K562 (cell line): ENCODE measurements at regions not wholly inside any gene's neighbourhood (a gene's known extent, or its start where the extent isn't known, plus 50 kb on each side); places are given as distances from the start of the nearest gene placed in this dataset.
"Not testable (repeated sequence)": the region's sequence is repeated elsewhere in the genome, so short reads cannot be mapped to it uniquely, and the experiment has no call there.

Source experiments
- ATAC-seq: fragments of 200-7000 bp; cut with Tn5 transposase; 3 replicates; pipeline ENCODE4 v1.9.1; 2020; ENCODE audit warnings: moderate library complexity
- BruUV-seq: library from RNA; stranded (reverse); fragments of 400-500 nt; replicated peaks from 2 replicates; lab custom pipeline; 2021; lab: Mats Ljungman, UMichigan
- CTCF ChIA-PET: fragments of 300-600 bp; formaldehyde crosslinking; extraction: SDS; loops from one replicate; lab custom pipeline; 2021; ENCODE audit warnings: low intra/inter-chr PET ratio; lab: Yijun Ruan, JAX
- POLR2A ChIA-PET: fragments of 300-600, 350-650 bp; sonication (Branson Sonifier 250); formaldehyde crosslinking; extraction: SDS; loops from one replicate; lab custom pipeline; 2021; ENCODE audit warnings: antibody characterized with exemption, inconsistent platforms; lab: Yijun Ruan, JAX
- DNase-seq, 4 experiments: peaks; one replicate each; pipeline versions ENCODE4 v3.0.0 to v3.0.0-alpha.2; 2011 to 2018; ENCODE audit warnings: low spot score in 3 of 4, mixed read lengths in 3 of 4; ENCODE audit errors: extremely low read depth in 1 of 4
- FAIRE-seq: peaks from 2 replicates; lab custom pipeline; 2011; peaks lifted over from hg19 to GRCh38; lab: Jason Lieb, UNC
- H2AFZ ChIP-seq: 2 replicates; pipeline ENCODE4 v1.6.0; 2011; ENCODE audit warnings: low read depth, low read length, control low read depth, inconsistent platforms
- H3K27ac ChIP-seq: fragments of 200-600 bp; 3 replicates; pipeline ENCODE4 v1.8.0; 2011; ENCODE audit warnings: low read depth, mild to moderate bottlenecking, control low read depth, inconsistent platforms, low read length, moderate library complexity, mixed read lengths; ENCODE audit errors: extremely low read depth
- H3K27me3 ChIP-seq, 2 experiments: fragments of 300-600 bp in 1 of 2; 2 replicates in 1 of 2; 3 replicates in 1 of 2; pipeline versions ENCODE4 v1.6.0 to v1.8.0; 2011; ENCODE audit warnings: inconsistent platforms in 2 of 2, low read length in 2 of 2, mild to moderate bottlenecking in 1 of 2, mixed read lengths in 1 of 2, moderate library complexity in 1 of 2; ENCODE audit not compliant: control insufficient read depth in 2 of 2, insufficient read depth in 2 of 2
- H3K36me3 ChIP-seq: fragments of 300-600 bp; 3 replicates; pipeline ENCODE4 v1.8.0; 2011; ENCODE audit warnings: mild to moderate bottlenecking, low read length, inconsistent platforms; ENCODE audit not compliant: control insufficient read depth, insufficient read depth
- H3K4me1 ChIP-seq, 2 experiments: fragments of 200-600 bp in 1 of 2; replicated peaks in 1 of 2; 2 replicates in 1 of 2; 3 replicates in 1 of 2; pipeline versions ENCODE4 v1.5.1 to v1.8.0; 2011; ENCODE audit warnings: inconsistent platforms in 2 of 2, low read length in 2 of 2, mild to moderate bottlenecking in 1 of 2, mixed read lengths in 1 of 2, moderate library complexity in 1 of 2; ENCODE audit not compliant: control insufficient read depth in 2 of 2, insufficient read depth in 2 of 2
- H3K4me2 ChIP-seq: 2 replicates; pipeline ENCODE4 v1.6.1; 2011; ENCODE audit warnings: low read length, control low read depth, inconsistent platforms, mixed read lengths; ENCODE audit not compliant: insufficient read depth
- H3K4me3 ChIP-seq: fragments of 200-600 bp; sonication (generic), shearing (Covaris generic); 2 replicates; pipeline ENCODE4 v1.5.1; 2016; ENCODE audit warnings: control low read depth, inconsistent platforms
- H3K79me2 ChIP-seq: fragments of 200-600 bp; 3 replicates; pipeline ENCODE4 v1.8.0; 2011; ENCODE audit warnings: low read length, inconsistent platforms; ENCODE audit not compliant: control insufficient read depth, insufficient read depth
- H3K9ac ChIP-seq, 2 experiments: 2 replicates each; pipeline versions ENCODE4 v1.6.0 to v1.6.1; 2011; ENCODE audit warnings: low read depth in 2 of 2, low read length in 2 of 2, control low read depth in 1 of 2, inconsistent platforms in 1 of 2, mild to moderate bottlenecking in 1 of 2, mixed read lengths in 1 of 2; ENCODE audit not compliant: insufficient read depth in 1 of 2
- H3K9me1 ChIP-seq: one replicate; pipeline ENCODE4 v1.6.0; 2011; ENCODE audit warnings: inconsistent platforms, mild to moderate bottlenecking, low read length, moderate library complexity; ENCODE audit not compliant: control insufficient read depth, insufficient read depth
- H3K9me3 ChIP-seq: replicated peaks from 2 replicates; pipeline ENCODE4 v1.5.1; 2011; ENCODE audit warnings: low read depth, low read length, inconsistent platforms; ENCODE audit not compliant: control insufficient read depth, insufficient read depth
- H4K20me1 ChIP-seq: replicated peaks from 2 replicates; pipeline ENCODE4 v1.6.1; 2011; ENCODE audit warnings: low read length, inconsistent platforms, mixed read lengths; ENCODE audit not compliant: control insufficient read depth, insufficient read depth
- GATAD2A ChIP-seq: fragments of 450-650 bp; IDR thresholded peaks from 2 replicates; pipeline ENCODE4 v1.6.1; 2017
- HNRNPUL1 ChIP-seq: fragments of 200-400 bp; formaldehyde crosslinking; IDR thresholded peaks from 2 replicates; pipeline ENCODE4 v1.6.1; 2017; ENCODE audit warnings: low read length
- KLF10 ChIP-seq: fragments of 250-450 bp; sonication (Bioruptor Pico); IDR thresholded peaks from 2 replicates; pipeline ENCODE4 v1.6.1; 2021; ENCODE audit warnings: matching md5 sums
- NRF1 ChIP-seq, 2 experiments: fragments of 450-650 bp; IDR thresholded peaks in 1 of 2; conservative IDR thresholded peaks in 1 of 2; 2 replicates each; pipeline ENCODE4 v1.6.1; 2014; ENCODE audit warnings: mild to moderate bottlenecking in 2 of 2
- ZNF766 ChIP-seq: fragments of 200-800 bp; sonication (Bioruptor generic); conservative IDR thresholded peaks from 2 replicates; pipeline ENCODE4 v1.6.1; 2016; ENCODE audit warnings: missing genetic modification characterization, missing compliant biosample characterization
- WGBS: fragments of 100-300 bp; shearing (Covaris generic); methylation state at CpG from one replicate; pipeline ENCODE4 v1.1.6; 2016; ENCODE audit warnings: low coverage, mixed read lengths; ENCODE audit not compliant: insufficient coverage; ENCODE audit errors: missing lambda C conversion rate; 5-methylcytosine and 5-hydroxymethylcytosine counted together
- in situ Hi-C: fragments of 300-500 bp; cut with MboI; formaldehyde crosslinking; loops from 4 replicates; pipeline ENCODE4 v1.15.0; 2018; ENCODE audit warnings: inconsistent platforms, mixed read lengths
- intact Hi-C: fragments of 100-400 bp; cut with micrococcal nuclease; formaldehyde crosslinking; loops from 2 replicates; pipeline ENCODE4 v1.14.2; 2022
- TF ChIP-seq, protein P1 (sequence below), 2 experiments: fragments of 450-650 bp in 1 of 2; IDR thresholded peaks; 2 replicates each; pipeline ENCODE4 v1.6.1; 2011 to 2017; ENCODE audit warnings: low read depth in 2 of 2, antibody characterized with exemption in 1 of 2, borderline replicate concordance in 1 of 2, low read length in 1 of 2, mild to moderate bottlenecking in 1 of 2, mixed read lengths in 1 of 2; ENCODE audit not compliant: control insufficient read depth in 1 of 2

GRCh38 chr4:20185103-20185502 lies 66.6 kb upstream of the SLIT2 start:
- FAIRE-seq (no peak), DNase-seq (no peak), ATAC-seq (no peak)
- Histone ChIP-seq H3K4me1 (no peaks in the 10 kb centered on the region), H3K27me3 (no peaks in the 10 kb centered on the region), H3K36me3 (no peaks in the 10 kb centered on the region), H3K9ac (no peak overlapping the region), H3K4me3 (no peak overlapping the region), H3K79me2 (no peaks in the 10 kb centered on the region), H4K20me1 (no peaks in the 10 kb centered on the region), H3K9me1 (no peaks in the 10 kb centered on the region), H3K4me2 (no peak overlapping the region), H3K27ac (no peak overlapping the region), H3K9me3 (no peaks in the 10 kb centered on the region; the same call in 1 of the 2 replicates), H2AFZ (no peak overlapping the region)
- in situ Hi-C loops: no loop called here
- TF ChIP-seq ZNF766 (CRISPR knock-in tag) (no peak), GATAD2A (no peak), HNRNPUL1 (no peak), NRF1 (conservative IDR thresholded peaks at IDR 0.05 in 1 of 2, IDR thresholded peaks at IDR 0.05 in 1 of 2) (no peak), KLF10 (CRISPR knock-in tag) (no peak)
- TF ChIP-seq, protein P1, sequence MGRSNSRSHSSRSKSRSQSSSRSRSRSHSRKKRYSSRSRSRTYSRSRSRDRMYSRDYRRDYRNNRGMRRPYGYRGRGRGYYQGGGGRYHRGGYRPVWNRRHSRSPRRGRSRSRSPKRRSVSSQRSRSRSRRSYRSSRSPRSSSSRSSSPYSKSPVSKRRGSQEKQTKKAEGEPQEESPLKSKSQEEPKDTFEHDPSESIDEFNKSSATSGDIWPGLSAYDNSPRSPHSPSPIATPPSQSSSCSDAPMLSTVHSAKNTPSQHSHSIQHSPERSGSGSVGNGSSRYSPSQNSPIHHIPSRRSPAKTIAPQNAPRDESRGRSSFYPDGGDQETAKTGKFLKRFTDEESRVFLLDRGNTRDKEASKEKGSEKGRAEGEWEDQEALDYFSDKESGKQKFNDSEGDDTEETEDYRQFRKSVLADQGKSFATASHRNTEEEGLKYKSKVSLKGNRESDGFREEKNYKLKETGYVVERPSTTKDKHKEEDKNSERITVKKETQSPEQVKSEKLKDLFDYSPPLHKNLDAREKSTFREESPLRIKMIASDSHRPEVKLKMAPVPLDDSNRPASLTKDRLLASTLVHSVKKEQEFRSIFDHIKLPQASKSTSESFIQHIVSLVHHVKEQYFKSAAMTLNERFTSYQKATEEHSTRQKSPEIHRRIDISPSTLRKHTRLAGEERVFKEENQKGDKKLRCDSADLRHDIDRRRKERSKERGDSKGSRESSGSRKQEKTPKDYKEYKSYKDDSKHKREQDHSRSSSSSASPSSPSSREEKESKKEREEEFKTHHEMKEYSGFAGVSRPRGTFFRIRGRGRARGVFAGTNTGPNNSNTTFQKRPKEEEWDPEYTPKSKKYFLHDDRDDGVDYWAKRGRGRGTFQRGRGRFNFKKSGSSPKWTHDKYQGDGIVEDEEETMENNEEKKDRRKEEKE (IDR thresholded peaks at IDR 0.05; ENCODE audit: borderline replicate concordance in 1 of 2, control insufficient read depth in 1 of 2, low read depth in 2 of 2, low read length in 1 of 2): no peak
- ChIA-PET CTCF (no interaction called here), POLR2A (no interaction called here)
- 0% methylated on average over 1 of the region's 2 CpGs for WGBS
- no TSS peak for BruUV-seq
- intact Hi-C loops: no loop called here

DNA sequence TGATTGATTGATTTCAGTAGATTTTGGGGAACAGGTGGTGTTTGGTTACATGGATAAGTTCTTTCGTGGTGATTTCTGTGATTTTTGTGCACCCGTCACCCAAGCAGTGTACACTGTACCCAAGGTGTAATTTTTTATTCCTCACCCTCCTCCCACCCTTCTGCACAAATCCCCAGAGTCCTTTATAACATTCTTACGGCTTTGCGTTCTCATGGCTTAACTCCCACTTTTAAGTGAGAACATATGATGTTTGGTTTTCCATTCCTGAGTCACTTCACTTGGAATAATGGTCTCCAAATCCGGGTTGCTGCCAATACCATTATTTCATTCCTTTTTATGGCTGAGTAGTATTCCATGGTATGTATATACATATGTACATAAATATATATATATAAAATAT lies 68.6 kb upstream of the SLIT2 start:
- ATAC-seq, H3K4me2 ChIP-seq, H3K79me2 ChIP-seq, CTCF ChIA-PET, FAIRE-seq, H3K27ac ChIP-seq, H4K20me1 ChIP-seq, H3K4me3 ChIP-seq, H3K9me1 ChIP-seq, H2AFZ ChIP-seq, H3K4me1 ChIP-seq, H3K27me3 ChIP-seq, DNase-seq, BruUV-seq, H3K36me3 ChIP-seq, POLR2A ChIA-PET, H3K9ac ChIP-seq, intact Hi-C loops, H3K9me3 ChIP-seq, in situ Hi-C loops: not testable (repeated sequence)
- WGBS: 2% methylated on average over 4 of the region's 5 CpGs
